ENCODE measurements at regions not wholly inside any gene's neighbourhood (a gene's known extent, or its start where the extent isn't known, plus 50 kb on each side); places are given as distances from the start of the nearest gene placed in this dataset.

DNA sequence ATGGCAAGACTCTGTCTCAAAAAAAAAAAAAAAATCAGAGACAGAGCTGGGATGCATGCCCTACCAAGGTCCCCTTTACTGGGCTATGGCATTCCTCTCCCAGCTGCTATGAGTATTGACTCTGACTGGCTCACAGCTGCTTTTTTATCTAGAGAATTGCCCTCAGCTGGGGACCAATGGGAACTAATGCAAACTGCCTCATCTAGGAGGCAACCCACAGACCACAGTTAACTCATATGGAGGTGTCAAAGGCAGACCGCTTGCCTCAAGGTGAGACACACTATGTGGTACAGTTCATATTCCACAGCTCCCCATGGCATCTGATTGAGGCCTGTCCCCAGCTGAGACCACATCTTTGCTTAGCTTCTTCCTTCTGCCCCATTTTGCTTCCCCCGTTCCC lies 183.5 kb upstream of the EOMES start:
- no peak for FAIRE-seq
- H3K36me3 ChIP-seq (ENCODE audit: control insufficient read depth in 2 of 2, extremely low read depth in 1 of 2, insufficient read depth in 2 of 2, low read length in 2 of 2), result no peaks in the 10 kb centered on the region
- H2AFZ ChIP-seq (ENCODE audit: control insufficient read depth, low read length), result no peak overlapping the region
- no peaks in the 10 kb centered on the region for H3K27me3 ChIP-seq (ENCODE audit: control insufficient read depth, extremely low read depth, insufficient read depth, low read length)
- TF ChIP-seq, protein P1, sequence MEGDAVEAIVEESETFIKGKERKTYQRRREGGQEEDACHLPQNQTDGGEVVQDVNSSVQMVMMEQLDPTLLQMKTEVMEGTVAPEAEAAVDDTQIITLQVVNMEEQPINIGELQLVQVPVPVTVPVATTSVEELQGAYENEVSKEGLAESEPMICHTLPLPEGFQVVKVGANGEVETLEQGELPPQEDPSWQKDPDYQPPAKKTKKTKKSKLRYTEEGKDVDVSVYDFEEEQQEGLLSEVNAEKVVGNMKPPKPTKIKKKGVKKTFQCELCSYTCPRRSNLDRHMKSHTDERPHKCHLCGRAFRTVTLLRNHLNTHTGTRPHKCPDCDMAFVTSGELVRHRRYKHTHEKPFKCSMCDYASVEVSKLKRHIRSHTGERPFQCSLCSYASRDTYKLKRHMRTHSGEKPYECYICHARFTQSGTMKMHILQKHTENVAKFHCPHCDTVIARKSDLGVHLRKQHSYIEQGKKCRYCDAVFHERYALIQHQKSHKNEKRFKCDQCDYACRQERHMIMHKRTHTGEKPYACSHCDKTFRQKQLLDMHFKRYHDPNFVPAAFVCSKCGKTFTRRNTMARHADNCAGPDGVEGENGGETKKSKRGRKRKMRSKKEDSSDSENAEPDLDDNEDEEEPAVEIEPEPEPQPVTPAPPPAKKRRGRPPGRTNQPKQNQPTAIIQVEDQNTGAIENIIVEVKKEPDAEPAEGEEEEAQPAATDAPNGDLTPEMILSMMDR (optimal IDR thresholded peaks at IDR 0.05 in 1 of 3, IDR thresholded peaks at IDR 0.05 in 1 of 3, conservative IDR thresholded peaks at IDR 0.05 in 1 of 3; ENCODE audit: extremely low read depth in 1 of 3, insufficient read depth in 2 of 3, low read length in 3 of 3), result no peak
- TF ChIP-seq EZH2 (IDR thresholded peaks at IDR 0.05; ENCODE audit: low read length), result no peak
- H3K4me1 ChIP-seq (ENCODE audit: control insufficient read depth, extremely low read depth, insufficient read depth, low read length), result no peaks in the 10 kb centered on the region
- no peak overlapping the region for H3K4me2 ChIP-seq (ENCODE audit: control insufficient read depth, extremely low read depth, insufficient read depth, low read depth, low read length)
- H3K4me3 ChIP-seq (ENCODE audit: control insufficient read depth in 2 of 3, extremely low read depth in 1 of 3, insufficient read depth in 2 of 3, low read depth in 1 of 3, low read length in 3 of 3), result no peak overlapping the region
- H3K27ac ChIP-seq (ENCODE audit: control insufficient read depth, insufficient read depth, low read length), result no peak overlapping the region
- no peaks in the 10 kb centered on the region for H3K9me1 ChIP-seq (ENCODE audit: control insufficient read depth, extremely low read depth, insufficient read depth, low read length)
- DNase-seq (ENCODE audit: low read depth, low spot score), result no peak
- dilution Hi-C loops (cut with MboI; ENCODE audit: extremely low pct_ligation_motif_present, low sequenced_read_pairs), result no loop called here
- H3K9ac ChIP-seq (ENCODE audit: control insufficient read depth, extremely low read depth, insufficient read depth, low read length), result no peak overlapping the region
- no peaks in the 10 kb centered on the region for H4K20me1 ChIP-seq (ENCODE audit: control insufficient read depth, extremely low read depth, insufficient read depth, low read length)
- no peaks in the 10 kb centered on the region for H3K79me2 ChIP-seq (ENCODE audit: control insufficient read depth, insufficient read depth, low read length)
- H3K9me3 ChIP-seq (ENCODE audit: control insufficient read depth, low read depth, low read length), result no peaks in the 10 kb centered on the region

DNA sequence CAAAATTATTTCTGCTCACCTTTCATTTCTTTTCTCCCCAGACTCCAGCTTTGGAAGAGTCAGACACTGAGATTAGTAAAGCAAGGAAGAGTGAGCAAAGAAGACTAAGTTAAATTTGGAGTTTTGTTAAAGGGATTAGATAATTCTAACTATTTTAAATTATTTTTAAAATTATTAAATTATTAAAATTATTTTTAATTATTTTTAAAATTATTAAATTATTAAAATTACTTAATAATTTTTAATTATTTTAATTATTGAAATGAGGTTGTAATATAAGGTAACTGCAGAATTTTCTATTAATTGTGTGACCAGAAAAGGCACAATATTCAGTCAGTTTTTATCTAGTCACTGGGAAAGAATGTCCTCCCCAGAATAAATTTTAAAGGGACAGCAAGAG lies 185.0 kb upstream of the EOMES start:
- FAIRE-seq, result no peak
- no peak for DNase-seq (ENCODE audit: low read depth, low spot score)
- Histone ChIP-seq H3K9me1 (ENCODE audit: control insufficient read depth, extremely low read depth, insufficient read depth, low read length) (no peaks in the 10 kb centered on the region), H3K9ac (ENCODE audit: control insufficient read depth, extremely low read depth, insufficient read depth, low read length) (no peak overlapping the region), H3K79me2 (ENCODE audit: control insufficient read depth, insufficient read depth, low read length) (no peaks in the 10 kb centered on the region), H3K4me1 (ENCODE audit: control insufficient read depth, extremely low read depth, insufficient read depth, low read length) (no peaks in the 10 kb centered on the region), H3K36me3 (ENCODE audit: control insufficient read depth in 2 of 2, extremely low read depth in 1 of 2, insufficient read depth in 2 of 2, low read length in 2 of 2) (no peaks in the 10 kb centered on the region), H3K4me3 (ENCODE audit: control insufficient read depth in 2 of 3, extremely low read depth in 1 of 3, insufficient read depth in 2 of 3, low read depth in 1 of 3, low read length in 3 of 3) (no peak overlapping the region), H4K20me1 (ENCODE audit: control insufficient read depth, extremely low read depth, insufficient read depth, low read length) (no peaks in the 10 kb centered on the region), H2AFZ (ENCODE audit: control insufficient read depth, low read length) (no peak overlapping the region), H3K27me3 (ENCODE audit: control insufficient read depth, extremely low read depth, insufficient read depth, low read length) (no peaks in the 10 kb centered on the region), H3K9me3 (ENCODE audit: control insufficient read depth, low read depth, low read length) (no peaks in the 10 kb centered on the region), H3K27ac (ENCODE audit: control insufficient read depth, insufficient read depth, low read length) (no peak overlapping the region), H3K4me2 (ENCODE audit: control insufficient read depth, extremely low read depth, insufficient read depth, low read depth, low read length) (no peak overlapping the region)
- no peak for TF ChIP-seq EZH2 (IDR thresholded peaks at IDR 0.05; ENCODE audit: low read length)
- TF ChIP-seq, protein P1 (optimal IDR thresholded peaks at IDR 0.05 in 1 of 3, IDR thresholded peaks at IDR 0.05 in 1 of 3, conservative IDR thresholded peaks at IDR 0.05 in 1 of 3; ENCODE audit: extremely low read depth in 1 of 3, insufficient read depth in 2 of 3, low read length in 3 of 3), result no peak
- dilution Hi-C loops (cut with MboI; ENCODE audit: extremely low pct_ligation_motif_present, low sequenced_read_pairs), result no loop called here

All from keratinocyte (primary cell).